Astrocyte of the cerebellum (primary cell): ENCODE measurements at regions not wholly inside any gene's neighbourhood (a gene's known extent, or its start where the extent isn't known, plus 50 kb on each side); places are given as distances from the start of the nearest gene placed in this dataset.

Source experiments
- DNase-seq: peaks from one replicate; pipeline ENCODE4 v3.0.0-alpha.2; 2011; ENCODE audit warnings: low read depth
- H3K4me3 ChIP-seq: 2 replicates; pipeline ENCODE4 v1.5.1; 2011; ENCODE audit warnings: mild to moderate bottlenecking, low read depth, low read length, moderate library complexity
- CTCF ChIP-seq: IDR thresholded peaks from 2 replicates; pipeline ENCODE4 v1.5.1; 2012; ENCODE audit warnings: low read length, low read depth, moderate library complexity, mild to moderate bottlenecking; ENCODE audit errors: missing control alignments
- in situ Hi-C: cut with HindIII; loops from 2 replicates; pipeline ENCODE4 v1.10.0; 2017; ENCODE audit warnings: low sequenced_read_pairs

GRCh38 chr6:102895683-102896082, 1502.2 kb downstream of the GRIK2 start:
- DNase-seq: no peak
- TF ChIP-seq CTCF: no peak
- no peak overlapping the region for H3K4me3 ChIP-seq
- in situ Hi-C loops: no loop called here

- no peak overlapping the region for H3K4me3 ChIP-seq
- DNase-seq: no peak
- in situ Hi-C loops: no loop called here
- TF ChIP-seq CTCF: no peak
Observed at GRCh38 chr6:102885165-102885564, 1491.7 kb downstream of the GRIK2 start.

- no peak for DNase-seq
- no peak overlapping the region for H3K4me3 ChIP-seq
- in situ Hi-C loops: no loop called here
- no peak for TF ChIP-seq CTCF
Observed at GRCh38 chr6:102853249-102853955, 1459.9 kb downstream of the GRIK2 start.

GRCh38 chr6:102848796-102849195, 1455.3 kb downstream of the GRIK2 start:
- no peak for TF ChIP-seq CTCF
- in situ Hi-C loops: no loop called here
- DNase-seq: no peak
- no peak overlapping the region for H3K4me3 ChIP-seq

- DNase-seq: no peak
- in situ Hi-C loops: no loop called here
- no peak for TF ChIP-seq CTCF
- H3K4me3 ChIP-seq: no peak overlapping the region
Observed at GRCh38 chr6:102848210-102848609, 1454.7 kb downstream of the GRIK2 start.

GRCh38 chr6:102841060-102841459, 1447.6 kb downstream of the GRIK2 start:
- no peak overlapping the region for H3K4me3 ChIP-seq
- in situ Hi-C loops: no loop called here
- no peak for TF ChIP-seq CTCF
- DNase-seq: no peak
